AG09319 (cell line): ENCODE measurements at regions not wholly inside any gene's neighbourhood (a gene's known extent, or its start where the extent isn't known, plus 50 kb on each side); places are given as distances from the start of the nearest gene placed in this dataset.

Experiments
- DNase-seq: peaks from one replicate; pipeline ENCODE4 v3.0.0-alpha.2; 2010; ENCODE audit warnings: low read depth; ENCODE audit errors: extremely low read depth
- CTCF ChIP-seq: IDR thresholded peaks from 2 replicates; pipeline ENCODE4 v1.5.1; 2011; ENCODE audit warnings: low read depth, mild to moderate bottlenecking, inconsistent platforms, low read length, moderate library complexity

GRCh38 chr9:3088219-3088618 is 244.3 kb upstream of the PUM3 start:
- no peak for DNase-seq
- TF ChIP-seq CTCF: no peak

GRCh38 chr9:3087697-3088096 is 243.8 kb upstream of the PUM3 start:
- no peak for DNase-seq
- no peak for TF ChIP-seq CTCF

- no peak for TF ChIP-seq CTCF
- DNase-seq: no peak
These were observed 237.1 kb upstream of the PUM3 start for GRCh38 chr9:3080951-3081350.

- DNase-seq: no peak
- no peak for TF ChIP-seq CTCF
These were observed 230.4 kb upstream of the PUM3 start for GRCh38 chr9:3074247-3074646.

GRCh38 chr9:3066591-3066990 is 222.7 kb upstream of the PUM3 start:
- TF ChIP-seq CTCF: no peak
- DNase-seq: no peak

- TF ChIP-seq CTCF: no peak
- no peak for DNase-seq
These were observed 216.0 kb upstream of the PUM3 start for GRCh38 chr9:3059781-3060468.

- no peak for TF ChIP-seq CTCF
- no peak for DNase-seq
These were observed 214.5 kb upstream of the PUM3 start for GRCh38 chr9:3058409-3058808.
